ENCODE measurements at regions not wholly inside any gene's neighbourhood (a gene's known extent, or its start where the extent isn't known, plus 50 kb on each side); places are given as distances from the start of the nearest gene placed in this dataset.

DNA sequence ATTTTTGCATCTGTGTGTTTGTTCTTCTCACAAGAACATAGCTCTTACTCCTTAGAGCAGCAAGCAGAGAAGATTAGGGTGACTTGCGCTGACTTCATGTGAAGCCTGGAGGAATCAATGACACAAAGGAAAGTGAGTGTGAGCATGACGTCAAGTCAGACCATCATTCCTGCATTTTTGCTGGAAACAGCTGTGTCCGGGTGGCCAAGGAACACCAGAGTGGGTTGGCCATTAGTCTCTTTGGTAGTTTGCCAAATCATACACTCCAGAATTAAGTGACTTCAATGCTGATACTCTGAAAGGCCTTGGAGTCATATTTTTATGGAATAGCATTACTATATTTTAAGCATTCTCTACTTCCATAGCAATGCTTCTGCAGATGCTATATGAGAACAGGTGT, 597.2 kb downstream of the DCDC2C start:
- TF ChIP-seq POLR2A (IDR thresholded peaks at IDR 0.05) (no peak), CTCF (IDR thresholded peaks at IDR 0.05) (no peak)

Data from breast epithelium (tissue), 3 donors.